T1000 (cell line): ENCODE measurements at regions not wholly inside any gene's neighbourhood (a gene's known extent, or its start where the extent isn't known, plus 50 kb on each side); places are given as distances from the start of the nearest gene placed in this dataset.

Experiments used
- DNase-seq: peaks from one replicate; lab custom pipeline; 2025; ENCODE audit warnings: mixed read lengths; lab: John Stamatoyannopoulos, UW

DNA sequence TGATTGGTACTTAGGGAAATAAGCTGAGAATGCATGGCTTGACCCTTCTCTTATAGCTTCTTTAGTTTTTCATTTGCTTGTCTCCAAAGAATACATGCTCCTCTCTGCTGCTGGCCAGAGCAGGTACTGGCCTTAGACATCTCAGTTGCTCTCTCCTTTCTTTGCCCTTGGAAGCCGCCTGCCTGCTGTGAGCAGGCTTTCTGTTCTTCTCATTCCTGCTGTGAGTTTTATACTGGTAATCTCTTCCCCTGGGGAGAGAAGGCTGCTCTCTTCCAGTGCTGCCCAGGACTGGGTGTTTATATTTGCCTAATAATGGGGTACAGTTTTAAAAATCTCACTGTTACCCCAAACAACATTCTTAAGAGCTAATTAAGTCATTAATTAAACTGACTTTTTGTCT lies 323.5 kb upstream of the LRRC7 start:
- no peak for DNase-seq

DNA sequence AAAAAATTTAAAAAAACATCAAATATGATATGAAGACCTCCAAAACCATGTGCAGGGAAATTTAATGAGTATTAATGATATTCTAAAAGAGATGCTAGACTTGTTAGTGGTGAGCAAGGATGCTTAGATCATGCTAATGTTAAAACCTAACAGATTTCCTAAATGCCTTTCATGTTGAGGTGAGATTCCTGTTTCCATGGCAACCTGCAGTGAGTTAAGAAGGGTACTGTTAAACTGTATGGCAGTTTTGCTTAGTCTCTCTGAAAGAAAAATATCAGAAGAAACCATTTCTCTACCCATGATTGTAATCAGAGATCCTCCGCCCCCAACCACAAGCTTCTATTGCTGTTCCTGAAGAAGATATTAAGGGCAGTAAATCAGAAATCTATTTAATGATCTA lies 321.6 kb upstream of the LRRC7 start:
- DNase-seq: no peak

DNA sequence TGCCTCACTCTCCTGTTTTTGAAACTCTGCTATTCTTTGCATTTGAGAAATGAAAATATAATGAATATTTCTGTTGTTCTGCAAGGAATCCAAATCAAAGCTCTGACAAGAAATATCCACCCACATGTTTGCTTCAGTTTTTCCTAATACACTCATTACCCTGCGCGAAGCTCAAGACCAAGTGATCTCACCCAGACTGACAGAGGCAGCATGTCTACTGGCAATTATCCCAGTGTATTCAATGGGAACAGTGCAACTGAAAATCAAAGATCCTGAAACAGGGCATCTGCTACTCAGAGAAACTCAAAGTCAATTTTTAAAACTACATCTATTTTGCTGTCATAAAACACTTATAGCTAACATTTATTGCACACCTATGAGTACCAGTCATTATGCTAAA lies 321.0 kb upstream of the LRRC7 start:
- DNase-seq: no peak

DNA sequence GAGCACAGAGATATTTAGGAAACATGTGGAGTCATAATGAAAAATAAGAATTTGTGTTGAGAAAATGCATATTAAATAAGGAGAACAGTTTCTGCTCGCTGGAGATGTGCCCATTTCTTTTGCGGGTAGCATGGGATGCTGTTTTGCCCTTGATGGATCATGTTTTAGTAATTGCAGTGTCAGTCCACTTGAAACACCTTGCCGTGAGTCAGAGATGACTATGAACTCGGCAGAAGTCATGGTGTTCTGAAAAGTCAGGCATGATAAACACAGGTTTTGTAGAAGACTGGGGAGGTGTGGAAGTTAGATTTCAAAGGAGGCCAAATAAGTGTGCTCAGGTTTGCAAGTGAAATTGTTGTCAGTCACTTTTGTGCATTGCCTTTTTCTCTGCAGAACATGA lies 315.0 kb upstream of the LRRC7 start:
- no peak for DNase-seq

DNA sequence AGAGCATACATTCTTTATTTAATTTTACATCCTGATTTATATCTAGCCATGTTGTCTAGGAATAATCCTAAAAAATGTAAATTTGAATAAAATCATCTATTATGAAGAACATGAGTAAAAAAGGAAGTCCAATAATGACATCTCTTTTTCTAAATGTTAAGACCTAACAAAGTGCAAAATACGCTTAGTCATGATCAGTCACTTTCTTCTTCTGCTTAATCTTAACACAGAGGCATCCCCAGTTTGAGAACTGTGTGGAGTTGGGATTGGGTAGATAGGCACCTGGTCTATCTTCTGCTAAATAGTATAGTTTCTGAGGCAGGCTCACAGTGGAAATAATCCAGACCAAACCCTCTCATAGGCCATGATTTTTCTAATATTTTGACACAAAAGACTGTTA lies 311.7 kb upstream of the LRRC7 start:
- DNase-seq: no peak

DNA sequence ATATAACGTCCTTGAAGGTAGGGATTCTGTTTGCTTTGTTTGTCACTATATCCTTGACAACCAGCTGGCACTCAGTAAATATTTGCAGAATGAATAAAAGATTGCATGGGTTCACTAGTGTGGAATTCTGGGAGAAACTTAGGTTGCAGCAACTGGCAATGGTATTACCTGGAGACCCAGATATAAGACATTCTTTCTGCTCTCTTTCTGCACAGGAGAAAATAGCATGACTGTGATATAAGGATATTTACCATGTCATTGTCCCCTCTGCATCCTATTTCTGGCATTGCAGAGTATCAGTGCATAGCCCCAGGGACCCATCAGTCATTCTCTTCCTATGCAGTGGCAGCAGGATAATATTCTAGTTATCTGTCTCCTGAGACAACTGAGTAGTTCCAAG lies 308.9 kb upstream of the LRRC7 start:
- DNase-seq: no peak

DNA sequence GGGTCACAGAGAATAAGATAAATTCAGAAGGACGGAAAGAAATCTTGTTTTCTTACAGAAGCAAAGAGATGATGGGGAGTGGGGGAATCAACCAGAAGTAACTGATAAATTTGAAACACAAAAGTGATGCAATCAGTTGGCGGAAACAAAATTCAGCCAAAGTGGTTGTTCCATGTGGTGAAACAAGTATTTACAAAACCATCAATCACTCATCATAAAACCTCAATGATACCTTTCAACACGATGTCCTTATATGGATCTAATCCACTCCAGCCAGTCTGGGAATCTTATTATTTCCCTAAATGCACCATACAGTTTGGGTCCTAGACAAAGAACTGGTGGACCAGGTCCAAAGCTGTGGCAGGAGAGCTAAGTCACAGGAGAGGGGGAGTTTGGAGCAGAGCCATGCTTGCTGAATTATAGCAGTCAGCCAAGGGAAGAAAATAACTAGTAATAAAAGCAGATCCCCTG lies 303.8 kb upstream of the LRRC7 start:
- DNase-seq: peak; percentile 15

DNA sequence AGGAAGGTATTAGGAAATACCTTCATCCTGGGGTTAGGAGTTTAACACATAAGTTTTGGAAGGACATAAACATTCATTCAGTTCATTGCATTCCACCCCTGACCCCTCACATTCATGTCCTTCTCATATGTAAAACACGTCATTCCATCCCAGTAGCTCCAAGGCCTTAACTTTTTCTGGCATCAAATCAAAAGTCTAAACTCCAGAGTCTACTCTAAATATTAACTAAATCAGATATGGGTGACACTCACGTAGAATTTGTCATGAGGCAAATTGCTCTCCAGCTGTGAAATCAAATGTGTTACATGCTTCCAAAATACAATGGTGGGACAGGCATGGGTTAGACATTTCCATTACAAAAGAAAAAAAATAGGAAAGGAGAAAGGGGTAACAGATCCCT lies 298.2 kb upstream of the LRRC7 start:
- no peak for DNase-seq

DNA sequence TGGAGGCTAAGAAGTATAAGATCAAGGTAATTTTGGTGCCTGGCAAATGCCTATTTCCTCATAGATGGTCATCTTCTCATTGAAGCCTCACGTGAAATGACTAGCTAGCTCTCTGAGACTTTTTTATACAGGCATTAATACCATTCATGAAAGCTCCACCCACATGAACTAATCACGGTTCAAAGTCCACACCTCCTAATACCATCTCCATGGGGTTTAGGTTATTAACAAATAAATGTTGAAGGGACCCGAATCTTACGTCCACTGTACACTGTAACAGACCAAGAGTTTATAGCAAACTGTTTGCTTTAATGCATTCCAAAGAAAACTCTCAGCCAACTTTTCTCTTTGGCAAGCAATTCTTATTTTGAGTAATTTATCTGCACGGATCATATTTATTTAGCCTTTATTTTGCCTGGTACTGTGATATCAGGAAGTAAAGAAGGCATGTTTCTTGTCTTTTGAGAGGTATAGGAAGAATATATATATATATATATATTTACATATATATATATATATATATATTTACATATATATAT lies 296.1 kb upstream of the LRRC7 start:
- no peak for DNase-seq

DNA sequence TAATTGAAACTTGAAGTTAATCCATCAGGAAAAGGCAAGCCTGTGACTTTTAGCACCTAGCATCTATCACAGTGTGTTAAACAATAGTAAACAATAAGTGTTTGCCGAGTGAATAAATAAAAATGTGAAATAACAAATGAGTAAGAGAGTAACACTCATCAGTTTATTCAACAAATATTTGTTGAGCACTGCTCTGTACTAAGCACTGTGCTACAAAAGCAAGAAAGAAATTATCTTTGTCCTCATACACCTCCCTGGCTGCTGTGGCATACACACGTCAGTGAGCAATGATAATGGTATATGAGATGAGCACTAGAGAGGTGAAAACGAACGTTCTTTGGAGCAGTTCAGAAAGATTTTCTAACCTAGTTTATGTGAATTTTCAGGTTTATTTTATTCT lies 295.0 kb upstream of the LRRC7 start:
- no peak for DNase-seq

DNA sequence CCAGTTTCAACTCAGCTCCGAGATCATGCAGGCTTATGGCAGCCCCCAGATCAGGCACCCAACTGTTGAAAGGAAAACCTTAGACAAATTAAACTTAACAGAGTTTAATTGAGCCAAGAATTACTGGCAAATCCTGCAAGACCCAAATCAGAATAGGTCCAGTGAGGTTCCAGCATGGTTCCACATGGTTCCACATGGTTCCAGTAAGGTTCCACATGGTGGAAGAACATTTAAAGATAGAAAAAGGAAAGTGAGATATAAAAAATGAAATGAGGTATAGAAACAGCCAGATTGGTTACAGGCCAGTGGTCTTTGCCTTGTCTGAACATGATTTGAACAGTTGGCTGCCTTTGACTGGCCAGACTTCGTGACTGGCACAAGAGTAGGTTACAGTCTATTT lies 288.8 kb upstream of the LRRC7 start:
- no peak for DNase-seq

DNA sequence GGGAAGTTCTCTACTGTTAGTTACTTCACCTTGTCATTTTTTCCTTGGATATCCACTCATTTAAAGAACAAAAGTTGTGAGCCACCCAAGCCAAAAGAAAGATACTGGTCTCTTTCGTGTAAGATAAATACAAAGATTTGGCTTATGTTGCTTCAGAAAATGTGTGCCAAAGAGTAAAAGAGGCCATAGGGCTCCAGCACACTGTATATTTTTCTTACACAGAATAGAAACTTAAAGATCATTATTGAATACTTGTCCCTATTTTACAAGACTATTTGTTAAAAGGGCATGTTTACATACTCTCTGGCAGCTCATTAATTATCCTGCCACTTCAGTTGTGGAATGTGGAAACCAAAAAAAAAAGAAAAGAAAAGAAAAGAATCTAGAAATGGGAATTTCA lies 284.2 kb upstream of the LRRC7 start:
- no peak for DNase-seq

DNA sequence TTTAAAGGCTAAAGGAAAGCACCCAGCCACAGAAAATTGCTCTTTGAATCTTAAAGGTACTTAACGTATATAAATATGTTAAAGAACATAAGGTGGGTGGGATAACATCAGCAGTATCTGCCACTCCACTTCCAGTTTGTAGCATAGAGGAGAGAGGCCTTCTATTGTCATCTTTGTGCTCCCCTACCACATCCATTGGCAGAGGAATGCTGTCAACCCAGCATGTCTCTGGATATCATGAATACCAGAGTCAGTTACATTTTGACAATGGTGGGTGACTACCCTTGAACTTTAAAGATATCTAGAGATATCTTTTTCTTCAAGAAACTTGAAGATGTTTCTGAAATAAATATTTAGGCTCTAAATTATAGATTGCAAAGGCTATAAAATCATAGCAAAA lies 283.2 kb upstream of the LRRC7 start:
- DNase-seq: no peak

DNA sequence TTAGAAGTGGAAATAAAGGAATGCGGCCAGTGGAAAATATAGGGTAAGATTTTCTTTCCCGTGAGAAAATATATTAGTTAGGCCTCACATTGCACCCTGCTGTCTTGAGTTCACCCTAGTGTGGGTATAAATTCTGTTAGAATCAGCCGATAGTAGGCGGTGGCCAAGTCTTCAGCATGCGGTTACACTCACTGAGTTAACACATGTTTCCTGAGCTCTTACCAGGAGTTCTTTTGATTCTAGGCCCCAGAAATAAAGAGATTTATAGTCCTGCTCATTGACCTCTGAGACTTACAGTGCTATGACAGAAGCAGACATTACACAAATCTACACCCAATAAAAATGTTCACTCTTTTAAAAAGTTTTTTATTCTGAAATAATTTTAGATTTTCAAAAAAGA lies 279.3 kb upstream of the LRRC7 start:
- no peak for DNase-seq

DNA sequence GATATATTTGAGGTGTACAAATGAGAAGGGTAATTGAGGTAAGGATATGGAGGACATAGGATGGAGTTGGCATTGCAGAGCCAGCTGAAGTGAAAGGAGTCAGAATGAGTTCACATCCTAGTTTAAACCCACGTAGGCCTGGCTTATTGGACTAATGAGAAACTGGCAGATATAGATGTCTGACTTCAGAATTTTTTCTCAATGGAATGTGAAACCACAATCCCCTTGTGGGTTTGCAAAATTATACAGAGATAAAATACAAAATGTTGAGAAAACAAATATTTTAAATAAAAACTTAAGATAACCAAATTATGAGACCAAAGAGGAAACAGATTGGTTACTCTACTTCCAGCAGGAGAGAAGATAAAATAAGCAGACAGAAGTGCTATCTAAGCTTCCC lies 277.4 kb upstream of the LRRC7 start:
- no peak for DNase-seq

DNA sequence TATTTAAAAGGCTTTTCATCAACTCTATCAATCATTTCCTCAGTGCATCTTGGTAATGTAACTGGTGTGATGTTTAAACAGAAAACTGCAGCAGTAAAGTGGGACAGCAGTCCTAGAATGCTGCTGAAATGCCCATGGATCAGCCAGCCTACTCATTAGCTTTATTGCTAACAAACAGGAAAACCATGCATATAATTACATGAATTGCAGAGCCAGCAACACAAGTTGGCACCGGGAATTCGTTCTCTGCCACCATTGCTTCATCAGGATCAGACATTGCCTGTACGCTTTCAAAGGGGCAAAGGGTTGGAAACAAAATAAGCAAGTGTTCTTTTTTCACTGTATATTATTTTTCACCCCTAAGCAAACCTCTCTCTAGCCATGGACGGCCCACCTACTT lies 276.2 kb upstream of the LRRC7 start:
- DNase-seq: no peak

DNA sequence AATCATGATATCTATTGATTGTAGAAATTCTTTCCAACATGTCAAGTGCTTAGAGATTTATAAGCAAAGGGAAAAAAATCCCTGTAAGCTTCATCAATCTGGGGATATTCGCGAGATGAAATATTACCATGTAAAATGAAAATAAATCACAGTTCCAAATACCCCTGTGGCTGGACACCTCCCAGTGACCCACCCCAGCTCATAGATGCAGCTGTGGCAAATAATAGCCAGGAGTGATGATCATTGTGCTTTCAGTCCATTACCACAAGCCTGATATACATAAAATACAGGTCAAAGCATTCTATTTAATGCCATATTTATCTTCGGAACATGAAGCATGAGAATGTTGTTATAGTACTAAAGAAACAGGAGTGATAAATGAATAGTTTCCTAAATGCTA lies 274.9 kb upstream of the LRRC7 start:
- no peak for DNase-seq

DNA sequence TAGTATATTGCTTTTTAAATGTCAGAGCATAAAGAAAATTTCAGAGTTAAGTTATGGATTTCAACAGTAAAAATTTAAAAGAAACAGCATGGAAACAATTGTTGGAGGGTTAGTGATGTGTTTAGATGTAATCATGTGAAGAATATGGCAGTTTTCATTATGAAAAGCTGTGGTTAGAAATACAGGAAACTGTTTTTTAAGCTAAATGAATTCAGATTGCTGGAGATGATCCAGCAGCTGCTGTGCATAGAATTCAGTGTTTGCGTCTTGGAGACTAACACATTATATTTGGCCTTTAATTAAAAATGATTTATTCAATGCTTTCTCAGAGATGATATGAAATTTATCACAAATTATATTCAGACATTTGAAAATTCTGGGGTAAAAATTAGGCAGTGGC lies 273.6 kb upstream of the LRRC7 start:
- DNase-seq: no peak

DNA sequence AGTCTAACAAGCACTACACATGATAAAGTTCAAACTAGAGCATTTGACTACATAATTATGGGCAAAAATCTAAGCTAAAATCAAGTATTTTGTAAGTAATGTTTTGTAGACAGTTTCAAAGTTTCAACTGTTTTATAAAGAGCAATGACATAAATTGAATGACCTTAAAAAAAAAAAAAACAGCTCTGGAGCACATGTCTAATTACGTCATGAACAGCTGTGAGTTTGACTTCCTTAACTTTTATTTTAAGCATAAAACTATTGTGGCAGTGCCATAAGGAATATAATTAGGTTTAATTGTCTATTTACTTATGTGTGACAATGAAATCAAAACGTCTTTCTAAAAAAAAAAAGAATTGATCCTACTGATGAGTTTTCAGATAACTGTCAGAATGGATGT lies 272.5 kb upstream of the LRRC7 start:
- no peak for DNase-seq

DNA sequence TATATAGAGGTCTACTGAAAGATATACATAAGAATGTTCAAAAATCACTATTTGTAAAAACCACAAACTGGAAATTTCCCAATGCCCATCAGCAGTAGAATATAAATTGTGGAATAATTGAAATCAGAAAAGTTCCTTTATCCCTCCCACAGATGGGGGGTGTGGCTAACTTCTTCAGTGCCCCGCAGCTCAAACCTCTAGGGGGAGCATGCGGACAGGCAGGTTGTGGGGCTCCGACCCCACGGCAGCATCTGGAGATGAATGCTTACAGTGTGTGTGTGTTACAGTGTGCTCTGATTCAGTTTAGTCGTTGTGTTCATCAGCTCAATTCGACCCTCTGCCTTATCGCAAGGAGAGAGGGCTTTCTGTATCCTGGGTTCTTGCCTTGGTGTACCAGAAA lies 262.1 kb upstream of the LRRC7 start:
- DNase-seq: no peak

DNA sequence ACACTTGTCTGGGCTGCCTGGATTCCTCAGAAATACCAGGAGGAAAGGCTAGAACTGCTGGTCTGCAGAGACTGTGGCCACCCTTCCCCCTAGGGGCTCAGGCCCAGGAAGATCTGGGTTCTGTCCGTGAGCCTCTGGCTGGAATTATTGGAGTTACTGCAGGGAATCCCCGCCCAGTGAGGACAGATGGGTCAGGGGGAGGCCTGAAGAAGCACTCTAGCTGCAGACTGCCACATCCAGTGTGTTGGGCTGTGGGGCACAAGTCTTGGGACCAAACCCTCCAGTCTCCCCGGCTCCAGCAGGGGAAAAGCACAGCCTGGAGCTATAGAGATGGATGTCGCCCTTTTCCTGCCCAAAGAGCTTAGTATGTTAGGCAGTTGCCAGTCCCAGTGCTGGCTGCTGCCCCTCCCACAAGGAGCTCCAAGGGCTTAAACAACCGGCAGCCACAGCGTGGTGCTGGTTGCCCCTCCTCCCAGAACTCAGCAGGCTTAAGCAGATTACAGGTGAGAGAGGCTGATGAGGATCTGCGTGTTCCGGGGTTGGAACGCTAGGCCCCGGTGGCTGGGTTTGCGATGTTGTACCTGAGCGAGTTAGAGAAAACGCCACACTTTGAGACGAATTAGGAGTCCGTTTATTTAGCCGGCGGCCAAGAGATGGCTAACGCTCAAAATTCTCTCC lies 255.5 kb upstream of the LRRC7 start:
- DNase-seq: no peak

DNA sequence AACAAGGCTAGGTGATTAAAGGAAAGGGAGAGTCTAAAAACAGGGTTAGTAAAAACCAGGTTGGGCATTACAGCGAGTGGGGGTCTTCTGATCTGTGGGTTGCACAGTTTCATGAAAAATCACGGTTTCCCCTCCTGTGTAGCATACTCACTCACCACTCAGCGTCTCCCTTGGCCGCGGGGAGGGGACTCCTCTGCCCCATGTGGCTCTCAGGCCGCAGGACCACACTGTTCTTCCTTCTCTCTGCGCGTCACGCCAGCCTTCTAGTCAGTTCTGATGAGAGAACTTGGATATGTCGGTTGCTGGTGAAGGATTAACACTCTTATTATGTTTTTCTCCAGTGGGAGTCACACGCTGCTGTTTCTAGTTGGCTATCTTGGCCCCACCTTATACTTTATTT lies 254.6 kb upstream of the LRRC7 start:
- no peak for DNase-seq

DNA sequence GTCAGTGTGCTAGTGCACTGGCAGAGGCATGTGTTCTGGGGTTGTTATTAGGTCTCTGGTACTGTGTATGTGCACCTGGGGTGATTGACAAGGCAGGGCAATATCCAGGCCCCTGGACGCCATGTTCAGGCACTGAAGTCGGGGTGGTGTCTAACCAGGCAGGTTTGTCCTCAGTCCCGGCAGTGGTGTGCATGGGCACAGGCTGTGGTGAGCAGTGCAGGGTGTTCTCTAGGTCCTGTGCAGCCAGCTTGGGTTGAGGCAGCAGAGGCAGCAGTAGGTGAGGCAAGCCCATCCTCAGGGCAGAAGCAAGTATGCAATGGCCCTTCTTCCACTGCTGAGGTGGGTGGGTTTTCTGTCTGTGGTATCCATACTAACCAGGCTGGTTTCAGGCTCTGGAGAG lies 252.3 kb upstream of the LRRC7 start:
- DNase-seq: no peak

DNA sequence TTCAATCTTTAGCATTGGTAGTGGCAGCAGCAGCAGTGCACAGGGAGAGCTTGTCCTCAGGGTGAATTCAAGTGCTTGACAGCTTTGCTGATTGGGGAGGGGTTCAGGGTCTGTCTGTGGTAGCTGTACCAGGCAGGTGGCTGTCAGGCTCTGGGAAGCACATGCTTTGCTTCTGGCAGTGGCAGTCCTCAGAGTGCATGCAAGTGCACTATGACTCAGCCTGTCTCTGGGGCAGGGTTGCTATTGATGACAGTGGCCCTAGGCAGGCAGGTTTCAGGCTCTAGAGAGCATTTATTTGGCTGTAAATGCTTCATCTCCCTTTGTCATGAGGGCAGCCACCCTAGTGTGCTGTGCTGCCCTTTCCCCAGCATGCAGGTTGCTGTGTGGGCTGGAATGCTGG lies 251.9 kb upstream of the LRRC7 start:
- DNase-seq: peak; percentile 19
